ENCODE measurements at regions not wholly inside any gene's neighbourhood (a gene's known extent, or its start where the extent isn't known, plus 50 kb on each side); places are given as distances from the start of the nearest gene placed in this dataset.

DNA sequence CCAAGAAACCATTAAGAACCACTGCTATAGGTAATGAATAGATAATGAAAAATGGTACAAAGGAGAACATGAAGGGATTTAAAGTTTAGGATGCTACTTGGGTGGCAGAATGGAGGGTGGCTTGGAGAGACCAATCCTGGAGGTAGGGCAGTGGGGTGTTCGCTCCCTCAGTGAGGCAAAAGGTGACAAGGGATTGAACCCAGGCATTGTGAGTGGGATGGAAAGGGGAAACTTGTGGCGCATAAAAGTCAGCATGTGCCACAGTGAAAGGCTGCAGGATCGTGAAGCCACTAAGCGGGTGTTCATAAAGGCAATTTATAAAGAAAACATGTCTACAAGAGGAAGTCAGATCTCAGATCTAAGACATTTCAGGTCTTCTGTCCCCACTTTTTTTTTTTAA lies 76.7 kb upstream of the SLC38A2 start:
- no peak for DNase-seq (ENCODE audit: low spot score)

DNA sequence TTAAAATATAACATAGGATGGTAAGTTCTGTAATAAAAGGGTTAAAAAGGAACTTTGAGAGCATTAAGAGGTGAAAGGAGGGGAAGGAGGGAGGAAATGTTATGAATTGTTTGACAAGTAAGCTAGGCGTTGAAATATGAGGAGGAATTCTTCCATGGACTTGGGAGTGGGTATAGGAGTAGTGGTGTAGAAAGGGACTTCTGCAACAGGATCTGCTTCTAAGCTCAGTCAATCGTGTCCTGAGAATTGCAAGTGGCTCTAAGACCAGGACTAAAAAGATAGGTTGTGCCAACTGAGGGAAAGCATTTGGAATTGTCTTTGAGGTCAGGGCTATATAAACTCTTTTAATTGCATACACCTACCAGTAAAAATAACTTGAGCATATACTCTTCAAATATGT lies 74.1 kb upstream of the SLC38A2 start:
- DNase-seq (ENCODE audit: low spot score): no peak

DNA sequence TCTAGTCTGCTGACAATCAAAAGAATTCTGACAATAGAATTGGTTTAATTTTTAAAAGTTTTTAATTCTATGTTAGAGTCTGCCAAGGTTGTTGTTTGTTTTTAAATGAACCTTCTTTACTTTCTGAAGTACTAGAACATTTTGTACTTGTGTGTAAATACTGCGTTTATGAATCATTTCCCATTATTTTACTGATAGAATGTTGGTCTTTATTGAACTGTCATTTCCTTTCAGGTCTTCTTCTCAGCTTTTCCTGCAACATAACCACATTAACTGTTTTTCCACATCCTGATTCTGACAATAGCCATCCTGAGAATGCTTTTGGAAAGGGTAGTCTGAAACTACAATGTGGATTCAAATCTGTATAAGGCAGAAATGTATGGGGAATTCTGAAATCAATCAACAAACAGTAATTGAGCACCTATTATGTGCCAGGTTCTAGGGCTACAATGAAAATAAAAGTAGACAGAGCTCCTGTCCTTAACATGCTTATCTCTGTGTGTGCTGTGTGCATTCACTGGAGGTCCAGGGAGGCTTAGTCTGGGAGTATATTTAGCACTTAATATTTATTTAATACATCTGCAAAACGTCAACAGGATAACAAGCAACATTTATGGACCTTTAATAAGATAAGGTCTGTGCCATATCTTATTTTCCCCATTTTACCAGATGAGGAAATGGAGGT lies 73.1 kb upstream of the SLC38A2 start:
- DNase-seq (ENCODE audit: low spot score): no peak

GRCh38 chr12:46445093-46445492 lies 72.5 kb upstream of the SLC38A2 start:
- DNase-seq (ENCODE audit: low spot score): no peak

DNA sequence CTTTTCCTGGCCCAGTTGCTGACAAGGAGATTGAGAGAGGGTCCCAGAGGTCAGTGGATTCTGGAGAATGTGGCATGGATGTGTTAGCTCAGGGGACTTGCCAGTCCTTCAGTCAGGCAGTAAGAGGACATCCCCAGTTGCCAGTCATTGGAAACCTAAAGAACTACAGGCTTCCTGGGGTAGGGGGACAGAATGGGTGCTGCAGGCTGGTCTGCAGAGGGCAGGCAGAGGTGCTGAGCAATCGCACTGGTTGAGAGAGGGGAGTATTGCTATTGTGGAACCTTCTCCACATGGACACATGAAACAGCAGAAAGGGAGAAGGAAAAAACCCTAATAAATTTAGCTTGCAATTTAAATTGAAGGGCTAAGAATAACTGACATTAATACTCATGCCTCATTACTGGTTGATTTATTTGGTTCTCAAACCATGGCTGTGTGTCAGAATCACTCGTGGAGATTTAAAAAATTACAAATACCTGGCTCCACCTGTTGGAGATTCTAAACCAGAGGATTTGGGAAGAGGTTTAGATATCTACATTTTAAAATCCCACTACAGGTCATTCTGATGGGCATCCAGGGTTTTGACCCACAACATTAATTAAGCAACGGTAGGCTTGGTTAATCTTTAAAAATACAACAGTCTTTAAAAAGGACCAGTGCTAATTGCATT lies 71.2 kb upstream of the SLC38A2 start:
- no peak for DNase-seq (ENCODE audit: low spot score)

- DNase-seq (ENCODE audit: low spot score): no peak
Observed at GRCh38 chr12:46442738-46443137, 70.2 kb upstream of the SLC38A2 start.

- DNase-seq (ENCODE audit: low spot score): no peak
Observed at GRCh38 chr12:46442239-46442638, 69.7 kb upstream of the SLC38A2 start.

DNA sequence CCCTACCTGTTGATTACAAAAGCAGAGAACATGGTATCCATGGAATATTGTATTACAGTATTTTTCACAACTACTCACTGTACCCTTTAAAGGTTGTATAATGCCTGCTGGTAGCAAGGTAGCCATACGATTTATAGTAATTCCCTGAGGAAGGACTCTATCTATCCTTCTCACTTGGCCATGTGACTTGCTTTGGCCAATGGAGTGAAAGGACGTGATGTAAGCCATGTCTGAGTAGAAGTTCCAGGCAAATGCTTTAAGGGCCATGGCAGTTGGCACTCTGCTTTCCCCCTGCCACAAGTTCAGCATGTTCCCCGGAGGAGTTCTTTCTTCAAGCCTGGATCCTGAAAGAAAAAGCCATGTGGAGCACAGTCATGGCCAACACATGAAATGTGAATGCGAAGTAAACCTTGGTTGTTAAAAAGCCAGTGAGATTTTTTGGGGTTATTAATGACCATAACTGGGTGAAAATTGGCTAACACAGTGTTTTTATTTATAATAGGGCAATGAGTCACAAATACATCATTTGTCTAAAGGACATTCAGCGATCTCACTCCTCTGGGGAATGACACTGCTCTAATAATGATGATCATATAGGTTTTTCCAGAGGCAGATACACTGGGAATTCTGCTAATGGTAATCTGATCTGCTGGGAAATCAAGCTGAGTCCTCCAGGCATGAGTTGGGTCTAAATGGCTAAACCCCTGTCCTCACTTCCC lies 67.4 kb upstream of the SLC38A2 start:
- no peak for DNase-seq (ENCODE audit: low spot score)

DNA sequence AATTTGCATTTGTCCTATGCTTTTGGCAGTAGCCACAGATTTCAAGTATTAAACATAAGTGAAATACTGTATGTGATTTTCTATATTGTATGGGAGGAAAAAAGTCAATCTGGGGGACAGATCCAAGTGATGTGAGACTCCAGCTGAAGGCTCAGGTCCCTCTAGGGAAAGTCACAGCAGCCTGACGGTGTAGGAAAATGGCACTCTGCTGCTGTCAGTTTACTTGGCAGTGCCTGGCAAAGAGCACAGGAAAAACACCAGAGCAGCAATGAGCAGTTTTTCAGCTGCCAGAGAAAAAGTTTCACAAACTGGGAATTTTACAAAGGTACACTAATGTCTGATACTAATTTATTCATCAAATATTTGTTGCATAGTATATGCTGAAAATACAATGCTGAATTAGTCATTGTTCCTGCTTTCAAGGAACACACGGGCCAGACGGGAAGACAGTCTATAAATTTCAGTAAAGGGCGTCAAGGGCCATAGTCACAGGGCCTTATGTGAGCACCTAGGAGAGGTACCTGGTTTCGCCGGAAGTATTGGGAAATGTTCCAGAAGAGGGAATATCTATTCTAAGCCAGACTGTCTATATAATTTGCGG lies 66.2 kb upstream of the SLC38A2 start:
- DNase-seq (ENCODE audit: low spot score): no peak

GRCh38 chr12:46438256-46438655 lies 65.7 kb upstream of the SLC38A2 start:
- no peak for DNase-seq (ENCODE audit: low spot score)

- DNase-seq (ENCODE audit: low spot score): no peak
Observed at GRCh38 chr12:46437469-46437868, 64.9 kb upstream of the SLC38A2 start.

DNA sequence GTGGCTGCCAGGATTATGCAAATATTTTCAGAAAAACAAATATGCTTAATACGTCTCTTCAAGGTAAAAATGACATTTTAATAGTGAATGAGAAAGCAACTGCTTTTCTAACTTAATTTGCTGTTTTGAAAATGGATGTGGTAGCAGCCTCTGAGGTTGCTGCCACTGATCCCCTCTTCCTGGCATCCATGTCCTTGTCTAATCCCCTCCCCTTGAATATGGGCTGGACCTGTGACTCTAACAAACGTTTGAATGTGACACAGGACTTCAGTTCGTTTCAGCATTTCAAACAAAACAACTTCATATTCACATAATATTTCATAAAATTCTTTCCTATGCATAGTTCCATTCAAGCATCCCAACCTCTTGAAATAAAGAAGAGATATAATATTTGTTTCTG lies 64.2 kb upstream of the SLC38A2 start:
- DNase-seq (ENCODE audit: low spot score): no peak

GRCh38 chr12:46435625-46436024 lies 63.1 kb upstream of the SLC38A2 start:
- DNase-seq (ENCODE audit: low spot score): no peak

DNA sequence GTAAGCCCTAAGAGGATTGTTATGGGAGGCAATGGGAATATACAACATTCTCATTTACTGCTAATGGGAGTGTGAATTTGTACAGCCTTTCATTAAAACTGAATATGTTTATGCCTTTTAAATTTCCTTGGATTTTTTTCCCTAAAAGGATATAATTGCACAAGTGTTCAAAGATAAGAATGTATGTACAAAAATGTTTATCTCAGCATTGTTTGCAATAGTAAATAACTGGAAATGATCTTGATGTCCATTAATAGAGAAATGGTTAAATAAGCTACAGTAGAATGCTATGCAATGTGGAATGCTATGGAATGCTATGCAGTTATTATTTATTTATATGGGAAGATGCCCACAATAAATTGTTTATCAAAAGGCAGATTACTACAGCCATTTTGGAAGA lies 62.5 kb upstream of the SLC38A2 start:
- DNase-seq (ENCODE audit: low spot score): no peak

DNA sequence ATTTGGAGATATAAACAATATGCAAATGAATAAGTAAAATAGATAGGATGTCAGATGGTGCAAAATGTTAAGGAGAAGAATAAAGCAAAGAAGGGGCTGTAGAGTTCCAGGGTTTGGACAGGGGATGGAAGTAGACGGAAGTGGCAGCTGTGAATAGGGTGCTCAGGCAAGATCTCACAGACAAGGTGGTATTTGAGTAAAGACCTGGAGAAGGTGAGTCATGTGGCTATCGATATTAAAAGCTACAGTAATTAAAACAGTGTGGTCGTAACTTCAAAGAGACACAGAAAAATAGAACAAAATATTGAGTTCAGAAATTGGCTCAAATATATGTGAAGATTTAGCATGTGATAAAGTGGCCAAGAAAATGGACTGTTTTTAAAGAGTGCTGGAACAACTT lies 61.3 kb upstream of the SLC38A2 start:
- DNase-seq (ENCODE audit: low spot score): no peak

GRCh38 chr12:46432325-46432724 lies 59.8 kb upstream of the SLC38A2 start:
- no peak for DNase-seq (ENCODE audit: low spot score)

- no peak for DNase-seq (ENCODE audit: low spot score)
Observed at GRCh38 chr12:46430340-46430948, 57.9 kb upstream of the SLC38A2 start.
